H1 (cell line): ENCODE measurements at regions not wholly inside any gene's neighbourhood (a gene's known extent, or its start where the extent isn't known, plus 50 kb on each side); places are given as distances from the start of the nearest gene placed in this dataset.

Experiments
- CTCF ChIA-PET: fragments of 300-600 bp; sonication (Branson Sonifier 250); formaldehyde crosslinking; loops from one replicate; lab custom pipeline; 2021; ENCODE audit not compliant: partially characterized antibody; lab: Charles Lee
- POLR2A ChIA-PET: fragments of 300-600 bp; sonication (Branson Sonifier 250); formaldehyde crosslinking; loops from one replicate; lab custom pipeline; 2021; ENCODE audit warnings: inconsistent platforms; ENCODE audit not compliant: partially characterized antibody; lab: Charles Lee
- DNase-seq, 2 experiments: peaks; one replicate each; pipeline versions ENCODE4 v3.0.0 to v3.0.0-alpha.2; 2010 to 2022; ENCODE audit warnings: low spot score in 2 of 2, low read depth in 1 of 2, mixed read lengths in 1 of 2
- FAIRE-seq: peaks from 2 replicates; lab custom pipeline; 2011; peaks lifted over from hg19 to GRCh38; lab: Jason Lieb, UNC
- H2AFZ ChIP-seq: 2 replicates; pipeline ENCODE4 v1.8.1; 2012; ENCODE audit warnings: low read length, inconsistent platforms
- H2AK5ac ChIP-seq: 2 replicates; pipeline ENCODE4 v1.6.1; 2013; ENCODE audit warnings: low read depth, low read length
- H2BK120ac ChIP-seq: replicated peaks from 2 replicates; pipeline ENCODE3; 2013; ENCODE audit warnings: low read depth, low read length, inconsistent platforms
- H2BK12ac ChIP-seq: 2 replicates; pipeline ENCODE4 v1.6.1; 2013; ENCODE audit warnings: low read depth, low read length
- H2BK15ac ChIP-seq: 2 replicates; pipeline ENCODE4 v1.6.1; 2013; ENCODE audit warnings: low read length
- H2BK20ac ChIP-seq: 2 replicates; pipeline ENCODE4 v1.6.1; 2013; ENCODE audit warnings: low read length
- H2BK5ac ChIP-seq: 2 replicates; pipeline ENCODE4 v1.6.1; 2013; ENCODE audit warnings: low read depth, low read length
- H3K14ac ChIP-seq: 2 replicates; pipeline ENCODE4 v1.6.1; 2013; ENCODE audit warnings: inconsistent platforms; ENCODE audit not compliant: insufficient read length
- H3K18ac ChIP-seq: 2 replicates; pipeline ENCODE4 v1.6.1; 2013; ENCODE audit warnings: low read length; ENCODE audit errors: extremely low read depth
- H3K23ac ChIP-seq: 2 replicates; pipeline ENCODE4 v1.6.1; 2013; ENCODE audit warnings: inconsistent platforms; ENCODE audit not compliant: insufficient read length
- H3K23me2 ChIP-seq: 2 replicates; pipeline ENCODE4 v1.6.1; 2013; ENCODE audit warnings: low read depth, low read length
- H3K27ac ChIP-seq: 2 replicates; pipeline ENCODE4 v1.6.1; 2011; ENCODE audit warnings: low read depth, low read length, inconsistent platforms
- H3K27me3 ChIP-seq, 4 experiments: replicated peaks in 1 of 4; 1 replicate in 1 of 4; 2 replicates in 3 of 4; pipeline versions ENCODE4 v1.6.1 to v1.8.1; 2011 to 2013; ENCODE audit warnings: low read length in 3 of 4, mild to moderate bottlenecking in 3 of 4, inconsistent platforms in 2 of 4, mixed read lengths in 2 of 4, moderate library complexity in 1 of 4; ENCODE audit not compliant: control insufficient read depth in 3 of 4, insufficient read depth in 3 of 4; ENCODE audit errors: extremely low read depth in 1 of 4
- H3K36me3 ChIP-seq, 4 experiments: 2 replicates each; pipeline versions ENCODE4 v1.6.1 to v1.8.1; 2011 to 2013; ENCODE audit warnings: mild to moderate bottlenecking in 4 of 4, low read length in 3 of 4, moderate library complexity in 2 of 4, control low read depth in 1 of 4, inconsistent platforms in 1 of 4; ENCODE audit not compliant: insufficient read depth in 4 of 4, control insufficient read depth in 2 of 4
- H3K4ac ChIP-seq: replicated peaks from 2 replicates; pipeline ENCODE3; 2013; ENCODE audit warnings: low read length, low read depth, mixed read lengths, inconsistent platforms; ENCODE audit not compliant: insufficient read length
- H3K4me1 ChIP-seq, 4 experiments: replicated peaks in 1 of 4; 1 replicate in 1 of 4; 2 replicates in 3 of 4; pipeline versions ENCODE4 v1.6.1 to v1.8.1; 2011 to 2013; ENCODE audit warnings: low read length in 3 of 4, inconsistent platforms in 2 of 4, mixed read lengths in 1 of 4; ENCODE audit not compliant: insufficient read depth in 4 of 4, control insufficient read depth in 3 of 4
- H3K4me2 ChIP-seq, 2 experiments: 2 replicates each; pipeline versions ENCODE4 v1.6.1 to v1.8.1; 2011 to 2013; ENCODE audit warnings: low read depth in 2 of 2, low read length in 2 of 2, control low read depth in 1 of 2, inconsistent platforms in 1 of 2, mild to moderate bottlenecking in 1 of 2; ENCODE audit not compliant: insufficient read depth in 1 of 2
- H3K4me3 ChIP-seq, 4 experiments: fragments of 200-600, 300-600 bp in 1 of 4; sonication (generic), shearing (Covaris generic), sonication (Bioruptor Twin) in 1 of 4; 2 replicates each; pipeline versions ENCODE4 v1.5.1 to v1.8.1; 2011 to 2016; ENCODE audit warnings: low read length in 4 of 4, low read depth in 3 of 4, control low read depth in 2 of 4, inconsistent platforms in 2 of 4, mild to moderate bottlenecking in 2 of 4, mixed read lengths in 1 of 4, moderate library complexity in 1 of 4; ENCODE audit not compliant: insufficient read depth in 2 of 4; ENCODE audit errors: extremely low read depth in 1 of 4
- H3K56ac ChIP-seq: replicated peaks from 2 replicates; pipeline ENCODE3; 2013; ENCODE audit warnings: low read depth, mild to moderate bottlenecking, mixed read lengths, low read length, inconsistent platforms; ENCODE audit not compliant: insufficient read length
- H3K79me1 ChIP-seq: 2 replicates; pipeline ENCODE4 v1.6.1; 2013; ENCODE audit warnings: low read depth, low read length, control low read depth
- H3K79me2 ChIP-seq, 2 experiments: 2 replicates each; pipeline versions ENCODE4 v1.6.1 to v1.8.1; 2012 to 2013; ENCODE audit warnings: low read length in 2 of 2, mild to moderate bottlenecking in 2 of 2, inconsistent platforms in 1 of 2; ENCODE audit not compliant: insufficient read depth in 2 of 2, control insufficient read depth in 1 of 2
- H3K9ac ChIP-seq, 4 experiments: replicated peaks in 1 of 4; 1 replicate in 1 of 4; 2 replicates in 3 of 4; pipeline versions ENCODE4 v1.6.1 to v1.8.1; 2011 to 2013; ENCODE audit warnings: low read depth in 3 of 4, low read length in 3 of 4, control low read depth in 2 of 4, mild to moderate bottlenecking in 2 of 4, moderate library complexity in 2 of 4, inconsistent platforms in 1 of 4; ENCODE audit errors: extremely low read depth in 1 of 4
- H3K9me3 ChIP-seq, 2 experiments: 2 replicates each; pipeline versions ENCODE4 v1.6.1 to v1.8.1; 2012 to 2013; ENCODE audit warnings: mild to moderate bottlenecking in 2 of 2, moderate library complexity in 2 of 2, control low read depth in 1 of 2, inconsistent platforms in 1 of 2, low read depth in 1 of 2, low read length in 1 of 2, mixed read lengths in 1 of 2; ENCODE audit not compliant: insufficient read depth in 2 of 2
- H4K20me1 ChIP-seq, 2 experiments: replicated peaks in 1 of 2; 2 replicates each; pipeline versions ENCODE3 to v1.8.1; 2011 to 2013; ENCODE audit warnings: inconsistent platforms in 2 of 2, low read length in 2 of 2, mild to moderate bottlenecking in 1 of 2; ENCODE audit not compliant: insufficient read depth in 2 of 2, control insufficient read depth in 1 of 2
- H4K5ac ChIP-seq: 2 replicates; pipeline ENCODE4 v1.6.1; 2013; ENCODE audit warnings: low read length, low read depth, mixed read lengths, inconsistent platforms; ENCODE audit not compliant: insufficient read length
- H4K8ac ChIP-seq: 2 replicates; pipeline ENCODE4 v1.8.0; 2013; ENCODE audit warnings: mild to moderate bottlenecking, moderate library complexity, low read length, inconsistent platforms; ENCODE audit not compliant: insufficient read depth; ENCODE audit errors: extremely low read depth
- H4K91ac ChIP-seq: replicated peaks from 2 replicates; pipeline ENCODE3; 2013; ENCODE audit warnings: low read length, mixed read lengths, inconsistent platforms; ENCODE audit not compliant: insufficient read length
- CBX5 ChIP-seq: fragments of 300-800, 300-1000 bp; sonication (generic); IDR thresholded peaks from 2 replicates; pipeline ENCODE4 v1.7.1; 2016; ENCODE audit warnings: antibody characterized with exemption, low read length, low read depth
- CBX8 ChIP-seq: fragments of 300-800, 300-1000 bp; sonication (generic); IDR thresholded peaks from 2 replicates; pipeline ENCODE4 v1.7.1; 2016; ENCODE audit warnings: low read depth, low read length, borderline replicate concordance
- KDM5A ChIP-seq: fragments of 200-600 bp; IDR thresholded peaks from 2 replicates; pipeline ENCODE4 v1.7.1; 2012; ENCODE audit warnings: mild to moderate bottlenecking, low read length, inconsistent platforms, mixed read lengths
- SAP30 ChIP-seq: fragments of 300-600 bp; sonication (generic); IDR thresholded peaks from 2 replicates; pipeline ENCODE4 v1.7.1; 2012; ENCODE audit warnings: low read length, moderate library complexity, mild to moderate bottlenecking, inconsistent platforms; ENCODE audit not compliant: insufficient read depth, insufficient replicate concordance
- WGBS, 2 experiments: shearing (Covaris generic) in 1 of 2; methylation state at CpG; one replicate each; pipeline versions ENCODE4 v1.1.6 to v1.1.7; 2013 to 2015; ENCODE audit warnings: low lambda C conversion rate in 2 of 2, mixed read lengths in 2 of 2, inconsistent platforms in 1 of 2, low coverage in 1 of 2, missing lambda C conversion rate in 1 of 2; ENCODE audit not compliant: insufficient replicate concordance in 2 of 2, insufficient coverage in 1 of 2, insufficient read length in 1 of 2; ENCODE audit errors: extremely low coverage in 1 of 2, missing lambda C conversion rate in 1 of 2; 5-methylcytosine and 5-hydroxymethylcytosine counted together
- TF ChIP-seq, protein P1 (sequence below), 3 experiments: IDR thresholded peaks; 1 replicate in 2 of 3; 2 replicates in 1 of 3; pipeline versions ENCODE4 v1.5.1 to v1.6.1; 2011; ENCODE audit warnings: low read length in 3 of 3, mild to moderate bottlenecking in 3 of 3, inconsistent platforms in 2 of 3, low read depth in 1 of 3, moderate library complexity in 1 of 3; ENCODE audit not compliant: insufficient read depth in 1 of 3; ENCODE audit errors: control extremely low read depth in 1 of 3

DNA sequence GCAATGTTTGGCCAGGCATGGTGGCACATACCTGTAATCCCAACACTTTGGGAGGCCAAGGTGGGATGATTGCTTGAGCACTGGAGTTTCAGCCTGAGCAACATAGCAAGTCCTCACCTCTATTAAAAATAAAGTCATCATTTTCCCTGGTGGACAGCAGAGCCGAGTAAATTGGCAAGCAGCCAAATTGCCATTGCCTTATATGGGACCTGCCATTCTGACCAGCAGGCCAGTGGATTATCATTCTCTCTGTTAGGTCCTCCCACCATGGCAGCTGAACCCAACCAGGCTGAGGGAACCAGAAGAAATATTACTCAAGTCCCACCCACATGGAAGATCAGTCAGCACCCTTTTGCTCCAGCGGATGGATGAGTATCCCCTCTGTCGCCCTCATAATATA lies 1829.9 kb downstream of the EFNA5 start:
- Histone ChIP-seq H3K79me2 (no peaks in the 10 kb centered on the region), H3K56ac (no peak overlapping the region), H3K4me2 (no peak overlapping the region), H4K20me1 (no peaks in the 10 kb centered on the region), H4K8ac (no peak overlapping the region), H3K14ac (no peak overlapping the region), H3K27me3 (no peaks in the 10 kb centered on the region), H3K4me3 (no peak overlapping the region), H3K9me3 (no peaks in the 10 kb centered on the region), H2AFZ (no peak overlapping the region), H3K23me2 (no peaks in the 10 kb centered on the region), H4K5ac (no peak overlapping the region), H2BK120ac (no peak overlapping the region), H2BK20ac (no peak overlapping the region), H3K18ac (no peak overlapping the region), H2BK12ac (no peak overlapping the region), H2AK5ac (no peak overlapping the region), H3K4me1 (no peaks in the 10 kb centered on the region), H2BK15ac (no peak overlapping the region), H3K4ac (no peak overlapping the region), H3K27ac (no peak overlapping the region), H3K79me1 (no peaks in the 10 kb centered on the region), H4K91ac (no peak overlapping the region), H3K23ac (no peak overlapping the region), H3K9ac (no peak overlapping the region), H2BK5ac (no peak overlapping the region), H3K36me3 (no peaks in the 10 kb centered on the region)
- ChIA-PET POLR2A (no interaction called here), CTCF (no interaction called here)
- TF ChIP-seq CBX8 (no peak), CBX5 (no peak), KDM5A (no peak), SAP30 (no peak)
- TF ChIP-seq, protein P1, sequence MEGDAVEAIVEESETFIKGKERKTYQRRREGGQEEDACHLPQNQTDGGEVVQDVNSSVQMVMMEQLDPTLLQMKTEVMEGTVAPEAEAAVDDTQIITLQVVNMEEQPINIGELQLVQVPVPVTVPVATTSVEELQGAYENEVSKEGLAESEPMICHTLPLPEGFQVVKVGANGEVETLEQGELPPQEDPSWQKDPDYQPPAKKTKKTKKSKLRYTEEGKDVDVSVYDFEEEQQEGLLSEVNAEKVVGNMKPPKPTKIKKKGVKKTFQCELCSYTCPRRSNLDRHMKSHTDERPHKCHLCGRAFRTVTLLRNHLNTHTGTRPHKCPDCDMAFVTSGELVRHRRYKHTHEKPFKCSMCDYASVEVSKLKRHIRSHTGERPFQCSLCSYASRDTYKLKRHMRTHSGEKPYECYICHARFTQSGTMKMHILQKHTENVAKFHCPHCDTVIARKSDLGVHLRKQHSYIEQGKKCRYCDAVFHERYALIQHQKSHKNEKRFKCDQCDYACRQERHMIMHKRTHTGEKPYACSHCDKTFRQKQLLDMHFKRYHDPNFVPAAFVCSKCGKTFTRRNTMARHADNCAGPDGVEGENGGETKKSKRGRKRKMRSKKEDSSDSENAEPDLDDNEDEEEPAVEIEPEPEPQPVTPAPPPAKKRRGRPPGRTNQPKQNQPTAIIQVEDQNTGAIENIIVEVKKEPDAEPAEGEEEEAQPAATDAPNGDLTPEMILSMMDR (IDR thresholded peaks at IDR 0.05; ENCODE audit: control extremely low read depth in 1 of 3, insufficient read depth in 1 of 3, low read depth in 1 of 3, low read length in 3 of 3): no peak
- WGBS, 2 experiments: 98% methylated on average over 3 of the region's 3 CpGs; no CpG with 5 or more reads in 1 of the 2 experiments
- DNase-seq: no peak
- no peak for FAIRE-seq
